ENCODE measurements at regions not wholly inside any gene's neighbourhood (a gene's known extent, or its start where the extent isn't known, plus 50 kb on each side); places are given as distances from the start of the nearest gene placed in this dataset.

GRCh38 chr10:37713642-37714041, 143.8 kb downstream of the ZNF248 start:
- TF ChIP-seq, protein P1, sequence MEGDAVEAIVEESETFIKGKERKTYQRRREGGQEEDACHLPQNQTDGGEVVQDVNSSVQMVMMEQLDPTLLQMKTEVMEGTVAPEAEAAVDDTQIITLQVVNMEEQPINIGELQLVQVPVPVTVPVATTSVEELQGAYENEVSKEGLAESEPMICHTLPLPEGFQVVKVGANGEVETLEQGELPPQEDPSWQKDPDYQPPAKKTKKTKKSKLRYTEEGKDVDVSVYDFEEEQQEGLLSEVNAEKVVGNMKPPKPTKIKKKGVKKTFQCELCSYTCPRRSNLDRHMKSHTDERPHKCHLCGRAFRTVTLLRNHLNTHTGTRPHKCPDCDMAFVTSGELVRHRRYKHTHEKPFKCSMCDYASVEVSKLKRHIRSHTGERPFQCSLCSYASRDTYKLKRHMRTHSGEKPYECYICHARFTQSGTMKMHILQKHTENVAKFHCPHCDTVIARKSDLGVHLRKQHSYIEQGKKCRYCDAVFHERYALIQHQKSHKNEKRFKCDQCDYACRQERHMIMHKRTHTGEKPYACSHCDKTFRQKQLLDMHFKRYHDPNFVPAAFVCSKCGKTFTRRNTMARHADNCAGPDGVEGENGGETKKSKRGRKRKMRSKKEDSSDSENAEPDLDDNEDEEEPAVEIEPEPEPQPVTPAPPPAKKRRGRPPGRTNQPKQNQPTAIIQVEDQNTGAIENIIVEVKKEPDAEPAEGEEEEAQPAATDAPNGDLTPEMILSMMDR (conservative IDR thresholded peaks at IDR 0.05; ENCODE audit: low read depth in 2 of 2): no peak
- no peak for TF ChIP-seq EZH2 (IDR thresholded peaks at IDR 0.05; ENCODE audit: low read depth, unreplicated experiment)
- no peak for TF ChIP-seq CREB1 (CRISPR knock-in tag; IDR thresholded peaks at IDR 0.05; ENCODE audit: low read depth)
